K562 (cell line): ENCODE measurements at regions not wholly inside any gene's neighbourhood (a gene's known extent, or its start where the extent isn't known, plus 50 kb on each side); places are given as distances from the start of the nearest gene placed in this dataset.

ENCODE experiments used
- ATAC-seq: fragments of 200-7000 bp; cut with Tn5 transposase; 3 replicates; pipeline ENCODE4 v1.9.1; 2020; ENCODE audit warnings: moderate library complexity
- BruUV-seq: library from RNA; stranded (reverse); fragments of 400-500 nt; replicated peaks from 2 replicates; lab custom pipeline; 2021; lab: Mats Ljungman, UMichigan
- CTCF ChIA-PET: fragments of 300-600 bp; formaldehyde crosslinking; extraction: SDS; loops from one replicate; lab custom pipeline; 2021; ENCODE audit warnings: low intra/inter-chr PET ratio; lab: Yijun Ruan, JAX
- POLR2A ChIA-PET: fragments of 300-600, 350-650 bp; sonication (Branson Sonifier 250); formaldehyde crosslinking; extraction: SDS; loops from one replicate; lab custom pipeline; 2021; ENCODE audit warnings: antibody characterized with exemption, inconsistent platforms; lab: Yijun Ruan, JAX
- DNase-seq, 4 experiments: peaks; one replicate each; pipeline versions ENCODE4 v3.0.0 to v3.0.0-alpha.2; 2011 to 2018; ENCODE audit warnings: low spot score in 3 of 4, mixed read lengths in 3 of 4; ENCODE audit errors: extremely low read depth in 1 of 4
- FAIRE-seq: peaks from 2 replicates; lab custom pipeline; 2011; peaks lifted over from hg19 to GRCh38; lab: Jason Lieb, UNC
- H2AFZ ChIP-seq: 2 replicates; pipeline ENCODE4 v1.6.0; 2011; ENCODE audit warnings: low read depth, low read length, control low read depth, inconsistent platforms
- H3K27ac ChIP-seq: fragments of 200-600 bp; 3 replicates; pipeline ENCODE4 v1.8.0; 2011; ENCODE audit warnings: low read depth, mild to moderate bottlenecking, control low read depth, inconsistent platforms, low read length, moderate library complexity, mixed read lengths; ENCODE audit errors: extremely low read depth
- H3K27me3 ChIP-seq, 2 experiments: fragments of 300-600 bp in 1 of 2; 2 replicates in 1 of 2; 3 replicates in 1 of 2; pipeline versions ENCODE4 v1.6.0 to v1.8.0; 2011; ENCODE audit warnings: inconsistent platforms in 2 of 2, low read length in 2 of 2, mild to moderate bottlenecking in 1 of 2, mixed read lengths in 1 of 2, moderate library complexity in 1 of 2; ENCODE audit not compliant: control insufficient read depth in 2 of 2, insufficient read depth in 2 of 2
- H3K36me3 ChIP-seq: fragments of 300-600 bp; 3 replicates; pipeline ENCODE4 v1.8.0; 2011; ENCODE audit warnings: mild to moderate bottlenecking, low read length, inconsistent platforms; ENCODE audit not compliant: control insufficient read depth, insufficient read depth
- H3K4me1 ChIP-seq, 2 experiments: fragments of 200-600 bp in 1 of 2; replicated peaks in 1 of 2; 2 replicates in 1 of 2; 3 replicates in 1 of 2; pipeline versions ENCODE4 v1.5.1 to v1.8.0; 2011; ENCODE audit warnings: inconsistent platforms in 2 of 2, low read length in 2 of 2, mild to moderate bottlenecking in 1 of 2, mixed read lengths in 1 of 2, moderate library complexity in 1 of 2; ENCODE audit not compliant: control insufficient read depth in 2 of 2, insufficient read depth in 2 of 2
- H3K4me2 ChIP-seq: 2 replicates; pipeline ENCODE4 v1.6.1; 2011; ENCODE audit warnings: low read length, control low read depth, inconsistent platforms, mixed read lengths; ENCODE audit not compliant: insufficient read depth
- H3K4me3 ChIP-seq: fragments of 200-600 bp; sonication (generic), shearing (Covaris generic); 2 replicates; pipeline ENCODE4 v1.5.1; 2016; ENCODE audit warnings: control low read depth, inconsistent platforms
- H3K79me2 ChIP-seq: fragments of 200-600 bp; 3 replicates; pipeline ENCODE4 v1.8.0; 2011; ENCODE audit warnings: low read length, inconsistent platforms; ENCODE audit not compliant: control insufficient read depth, insufficient read depth
- H3K9ac ChIP-seq, 2 experiments: 2 replicates each; pipeline versions ENCODE4 v1.6.0 to v1.6.1; 2011; ENCODE audit warnings: low read depth in 2 of 2, low read length in 2 of 2, control low read depth in 1 of 2, inconsistent platforms in 1 of 2, mild to moderate bottlenecking in 1 of 2, mixed read lengths in 1 of 2; ENCODE audit not compliant: insufficient read depth in 1 of 2
- H3K9me1 ChIP-seq: one replicate; pipeline ENCODE4 v1.6.0; 2011; ENCODE audit warnings: inconsistent platforms, mild to moderate bottlenecking, low read length, moderate library complexity; ENCODE audit not compliant: control insufficient read depth, insufficient read depth
- H3K9me3 ChIP-seq: replicated peaks from 2 replicates; pipeline ENCODE4 v1.5.1; 2011; ENCODE audit warnings: low read depth, low read length, inconsistent platforms; ENCODE audit not compliant: control insufficient read depth, insufficient read depth
- H4K20me1 ChIP-seq: replicated peaks from 2 replicates; pipeline ENCODE4 v1.6.1; 2011; ENCODE audit warnings: low read length, inconsistent platforms, mixed read lengths; ENCODE audit not compliant: control insufficient read depth, insufficient read depth
- HDAC1 ChIP-seq, 2 experiments: fragments of 450-650 bp; IDR thresholded peaks; 2 replicates each; pipeline ENCODE4 v1.6.1; 2016 to 2017; ENCODE audit warnings: inconsistent platforms in 1 of 2, mild to moderate bottlenecking in 1 of 2, moderate library complexity in 1 of 2
- NCOR1 ChIP-seq: fragments of 450-650 bp; IDR thresholded peaks from 2 replicates; pipeline ENCODE4 v1.6.1; 2016; ENCODE audit warnings: mild to moderate bottlenecking, moderate library complexity
- ZNF253 ChIP-seq: fragments of 250-450 bp; sonication (Bioruptor Pico); conservative IDR thresholded peaks from 2 replicates; pipeline ENCODE4 v1.6.1; 2021; ENCODE audit warnings: mild to moderate bottlenecking
- WGBS: fragments of 100-300 bp; shearing (Covaris generic); methylation state at CpG from one replicate; pipeline ENCODE4 v1.1.6; 2016; ENCODE audit warnings: low coverage, mixed read lengths; ENCODE audit not compliant: insufficient coverage; ENCODE audit errors: missing lambda C conversion rate; 5-methylcytosine and 5-hydroxymethylcytosine counted together
- in situ Hi-C: fragments of 300-500 bp; cut with MboI; formaldehyde crosslinking; loops from 4 replicates; pipeline ENCODE4 v1.15.0; 2018; ENCODE audit warnings: inconsistent platforms, mixed read lengths
- intact Hi-C: fragments of 100-400 bp; cut with micrococcal nuclease; formaldehyde crosslinking; loops from 2 replicates; pipeline ENCODE4 v1.14.2; 2022
- TF ChIP-seq, protein P1 (sequence below): sonication (generic); formaldehyde crosslinking; IDR thresholded peaks from 2 replicates; pipeline ENCODE4 v1.9.0; 2022; ENCODE audit warnings: mild to moderate bottlenecking, missing genetic modification reagents
- TF ChIP-seq, protein P2 (sequence below): fragments of 450-650 bp; formaldehyde crosslinking; IDR thresholded peaks from 2 replicates; pipeline ENCODE4 v1.4.0; 2020; ENCODE audit warnings: mild to moderate bottlenecking, moderate library complexity
- TF ChIP-seq, protein P3 (sequence below): fragments of 200-800 bp; sonication (Bioruptor generic); IDR thresholded peaks from 2 replicates; pipeline ENCODE4 v1.6.1; 2016; ENCODE audit warnings: missing genetic modification characterization, missing compliant biosample characterization

DNA sequence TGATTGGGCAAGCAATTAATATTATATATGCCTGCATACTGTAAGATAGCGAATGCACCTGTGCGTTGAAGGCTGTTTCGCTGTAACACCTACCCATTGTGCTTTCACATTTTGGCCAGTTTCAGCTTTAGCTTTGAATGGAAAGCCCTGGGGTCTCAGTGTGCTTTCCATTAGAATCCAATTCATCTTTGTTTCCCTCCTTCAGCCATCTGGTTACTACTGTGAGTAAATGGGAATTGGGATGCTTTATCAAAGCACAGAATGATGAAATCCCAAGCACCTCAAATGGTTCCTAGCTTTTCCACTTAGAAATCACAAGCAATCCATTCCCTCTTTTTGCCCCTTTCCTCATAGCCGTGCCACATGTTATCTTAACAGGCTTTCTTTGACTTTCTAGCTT is 127.1 kb downstream of the HDGFL1 start:
- intact Hi-C loops = no loop called here
- in situ Hi-C loops = no loop called here
- no peak for ATAC-seq
- FAIRE-seq = no peak
- no peak overlapping the region for H3K4me3 ChIP-seq
- H3K9ac ChIP-seq = no peak overlapping the region
- no peak overlapping the region for H2AFZ ChIP-seq
- H3K9me3 ChIP-seq = 0 out of 2 replicates have a peak, but pooled peaks cover 2% of the 10 kb centered on the region
- no TSS peak for BruUV-seq
- WGBS = 0% methylated on average over 4 of the region's 4 CpGs
- ChIA-PET POLR2A (no interaction called here), CTCF (no interaction called here)
- H3K27me3 ChIP-seq = no peaks in the 10 kb centered on the region
- H3K36me3 ChIP-seq = no peaks in the 10 kb centered on the region
- H4K20me1 ChIP-seq = no peaks in the 10 kb centered on the region
- DNase-seq = no peak
- no peaks in the 10 kb centered on the region for H3K4me1 ChIP-seq
- no peaks in the 10 kb centered on the region for H3K9me1 ChIP-seq
- H3K27ac ChIP-seq = no peak overlapping the region
- H3K79me2 ChIP-seq = no peaks in the 10 kb centered on the region
- H3K4me2 ChIP-seq = no peak overlapping the region
- TF ChIP-seq NCOR1 (no peak), HDAC1 (IDR thresholded peaks at IDR 0.05) (no peak), ZNF253 (no peak)
- TF ChIP-seq, protein P1, sequence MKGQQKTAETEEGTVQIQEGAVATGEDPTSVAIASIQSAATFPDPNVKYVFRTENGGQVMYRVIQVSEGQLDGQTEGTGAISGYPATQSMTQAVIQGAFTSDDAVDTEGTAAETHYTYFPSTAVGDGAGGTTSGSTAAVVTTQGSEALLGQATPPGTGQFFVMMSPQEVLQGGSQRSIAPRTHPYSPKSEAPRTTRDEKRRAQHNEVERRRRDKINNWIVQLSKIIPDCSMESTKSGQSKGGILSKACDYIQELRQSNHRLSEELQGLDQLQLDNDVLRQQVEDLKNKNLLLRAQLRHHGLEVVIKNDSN (CRISPR knock-in tag) = no peak
- TF ChIP-seq, protein P2, sequence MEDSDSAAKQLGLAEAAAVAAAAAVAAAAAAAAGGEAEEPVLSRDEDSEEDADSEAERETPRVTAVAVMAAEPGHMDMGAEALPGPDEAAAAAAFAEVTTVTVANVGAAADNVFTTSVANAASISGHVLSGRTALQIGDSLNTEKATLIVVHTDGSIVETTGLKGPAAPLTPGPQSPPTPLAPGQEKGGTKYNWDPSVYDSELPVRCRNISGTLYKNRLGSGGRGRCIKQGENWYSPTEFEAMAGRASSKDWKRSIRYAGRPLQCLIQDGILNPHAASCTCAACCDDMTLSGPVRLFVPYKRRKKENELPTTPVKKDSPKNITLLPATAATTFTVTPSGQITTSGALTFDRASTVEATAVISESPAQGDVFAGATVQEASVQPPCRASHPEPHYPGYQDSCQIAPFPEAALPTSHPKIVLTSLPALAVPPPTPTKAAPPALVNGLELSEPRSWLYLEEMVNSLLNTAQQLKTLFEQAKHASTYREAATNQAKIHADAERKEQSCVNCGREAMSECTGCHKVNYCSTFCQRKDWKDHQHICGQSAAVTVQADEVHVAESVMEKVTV = no peak
- TF ChIP-seq, protein P3, sequence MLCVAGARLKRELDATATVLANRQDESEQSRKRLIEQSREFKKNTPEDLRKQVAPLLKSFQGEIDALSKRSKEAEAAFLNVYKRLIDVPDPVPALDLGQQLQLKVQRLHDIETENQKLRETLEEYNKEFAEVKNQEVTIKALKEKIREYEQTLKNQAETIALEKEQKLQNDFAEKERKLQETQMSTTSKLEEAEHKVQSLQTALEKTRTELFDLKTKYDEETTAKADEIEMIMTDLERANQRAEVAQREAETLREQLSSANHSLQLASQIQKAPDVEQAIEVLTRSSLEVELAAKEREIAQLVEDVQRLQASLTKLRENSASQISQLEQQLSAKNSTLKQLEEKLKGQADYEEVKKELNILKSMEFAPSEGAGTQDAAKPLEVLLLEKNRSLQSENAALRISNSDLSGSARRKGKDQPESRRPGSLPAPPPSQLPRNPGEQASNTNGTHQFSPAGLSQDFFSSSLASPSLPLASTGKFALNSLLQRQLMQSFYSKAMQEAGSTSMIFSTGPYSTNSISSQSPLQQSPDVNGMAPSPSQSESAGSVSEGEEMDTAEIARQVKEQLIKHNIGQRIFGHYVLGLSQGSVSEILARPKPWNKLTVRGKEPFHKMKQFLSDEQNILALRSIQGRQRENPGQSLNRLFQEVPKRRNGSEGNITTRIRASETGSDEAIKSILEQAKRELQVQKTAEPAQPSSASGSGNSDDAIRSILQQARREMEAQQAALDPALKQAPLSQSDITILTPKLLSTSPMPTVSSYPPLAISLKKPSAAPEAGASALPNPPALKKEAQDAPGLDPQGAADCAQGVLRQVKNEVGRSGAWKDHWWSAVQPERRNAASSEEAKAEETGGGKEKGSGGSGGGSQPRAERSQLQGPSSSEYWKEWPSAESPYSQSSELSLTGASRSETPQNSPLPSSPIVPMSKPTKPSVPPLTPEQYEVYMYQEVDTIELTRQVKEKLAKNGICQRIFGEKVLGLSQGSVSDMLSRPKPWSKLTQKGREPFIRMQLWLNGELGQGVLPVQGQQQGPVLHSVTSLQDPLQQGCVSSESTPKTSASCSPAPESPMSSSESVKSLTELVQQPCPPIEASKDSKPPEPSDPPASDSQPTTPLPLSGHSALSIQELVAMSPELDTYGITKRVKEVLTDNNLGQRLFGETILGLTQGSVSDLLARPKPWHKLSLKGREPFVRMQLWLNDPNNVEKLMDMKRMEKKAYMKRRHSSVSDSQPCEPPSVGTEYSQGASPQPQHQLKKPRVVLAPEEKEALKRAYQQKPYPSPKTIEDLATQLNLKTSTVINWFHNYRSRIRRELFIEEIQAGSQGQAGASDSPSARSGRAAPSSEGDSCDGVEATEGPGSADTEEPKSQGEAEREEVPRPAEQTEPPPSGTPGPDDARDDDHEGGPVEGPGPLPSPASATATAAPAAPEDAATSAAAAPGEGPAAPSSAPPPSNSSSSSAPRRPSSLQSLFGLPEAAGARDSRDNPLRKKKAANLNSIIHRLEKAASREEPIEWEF (CRISPR knock-in tag) = no peak
